Vagina (tissue), 2 donors: ENCODE measurements at regions not wholly inside any gene's neighbourhood (a gene's known extent, or its start where the extent isn't known, plus 50 kb on each side); places are given as distances from the start of the nearest gene placed in this dataset.

ENCODE experiments used
- CTCF ChIP-seq, 3 experiments: fragments of 450-650 bp in 2 of 3; fragments of 200-600 bp in 1 of 3; sonication (generic) in 1 of 3; IDR thresholded peaks; one replicate each; pipeline ENCODE4 v1.5.1; 2017 to 2019; ENCODE audit warnings: antibody characterized with exemption in 3 of 3, mild to moderate bottlenecking in 2 of 3, moderate library complexity in 2 of 3
- POLR2A ChIP-seq, 2 donors: fragments of 450-650 bp; IDR thresholded peaks; one replicate each; pipeline ENCODE4 v1.6.1; 2017; ENCODE audit warnings: antibody characterized with exemption in 2 of 2, mild to moderate bottlenecking in 2 of 2, moderate library complexity in 2 of 2
- POLR2AphosphoS5 ChIP-seq, 2 donors: sonication (generic); formaldehyde crosslinking; IDR thresholded peaks; one replicate each; pipeline ENCODE4 v1.9.0; 2017; ENCODE audit warnings: antibody characterized with exemption in 2 of 2, mild to moderate bottlenecking in 2 of 2, low read depth in 1 of 2; ENCODE audit not compliant: insufficient read depth in 1 of 2

- TF ChIP-seq CTCF (IDR thresholded peaks at IDR 0.05) = no peak
- no peak for TF ChIP-seq POLR2A (IDR thresholded peaks at IDR 0.05)
- no peak for TF ChIP-seq POLR2AphosphoS5 (IDR thresholded peaks at IDR 0.05; ENCODE audit: insufficient read depth in 1 of 2, low read depth in 1 of 2)
Measured at GRCh38 chr20:52539891-52540290, 348.3 kb upstream of the ZFP64 start.
